GM18868 (cell line): ENCODE measurements at regions not wholly inside any gene's neighbourhood (a gene's known extent, or its start where the extent isn't known, plus 50 kb on each side); places are given as distances from the start of the nearest gene placed in this dataset.

Source experiments
- ATAC-seq: cut with Tn5 transposase; IDR thresholded peaks from one replicate; pipeline ENCODE4 v1.9.1; 2021; ENCODE audit warnings: mild to moderate bottlenecking, moderate library complexity; ENCODE audit not compliant: unreplicated experiment

DNA sequence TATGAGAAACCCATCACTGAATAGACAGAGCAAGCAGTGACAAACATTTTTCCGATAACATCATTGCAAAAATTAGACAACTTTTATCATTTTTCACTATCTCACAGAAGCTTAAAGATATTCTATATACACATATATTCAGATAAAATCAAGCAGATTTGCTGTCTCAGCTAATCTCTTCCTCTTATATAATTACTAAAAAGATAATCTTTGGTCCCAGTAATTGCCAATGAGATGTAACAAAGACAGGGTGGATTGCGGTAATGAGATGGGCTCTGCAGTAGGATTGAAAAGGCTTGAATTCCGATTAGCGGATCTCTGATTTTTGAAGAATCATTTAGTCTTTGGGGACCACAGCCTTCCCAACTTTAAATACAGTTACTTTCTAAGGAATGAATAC lies 63.5 kb downstream of the SYT4 start:
- ATAC-seq, result no peak

DNA sequence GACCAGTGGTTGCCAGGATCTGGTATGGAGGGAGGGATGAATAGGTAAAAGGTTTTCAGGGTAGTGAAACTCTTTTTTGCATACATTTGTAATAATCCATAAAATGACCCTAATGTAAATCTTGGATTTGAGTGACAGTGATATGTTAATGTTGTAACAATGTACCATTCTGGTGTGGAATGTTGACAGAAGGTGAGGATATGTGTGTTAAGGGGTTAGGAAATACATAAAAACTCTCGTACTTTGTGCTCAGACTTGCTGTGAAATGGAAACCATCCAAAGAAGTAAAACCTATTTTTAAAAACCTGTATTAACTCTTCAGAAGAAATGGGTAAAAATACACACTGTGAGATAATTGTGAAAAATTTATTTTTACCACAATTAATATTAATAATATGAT lies 66.2 kb downstream of the SYT4 start:
- ATAC-seq, result no peak

DNA sequence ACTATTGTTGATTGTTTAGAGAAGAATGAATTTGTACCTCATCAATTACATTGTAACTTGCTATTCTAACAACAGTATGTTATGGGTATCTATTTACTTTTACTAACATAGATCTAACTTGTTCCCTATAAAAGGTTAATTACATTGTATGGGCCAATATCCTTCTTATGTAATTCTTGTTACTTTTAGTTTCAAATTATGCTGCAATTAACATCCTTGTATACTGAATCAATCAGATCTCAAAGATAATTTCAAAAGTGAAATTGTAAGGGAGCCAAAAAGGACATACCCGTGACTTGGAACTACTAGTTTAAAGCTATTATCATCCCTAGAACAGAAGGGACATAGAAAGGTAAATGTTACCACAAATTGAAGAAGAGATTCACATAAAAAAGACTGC lies 79.9 kb upstream of the RIT2 start:
- no peak for ATAC-seq

DNA sequence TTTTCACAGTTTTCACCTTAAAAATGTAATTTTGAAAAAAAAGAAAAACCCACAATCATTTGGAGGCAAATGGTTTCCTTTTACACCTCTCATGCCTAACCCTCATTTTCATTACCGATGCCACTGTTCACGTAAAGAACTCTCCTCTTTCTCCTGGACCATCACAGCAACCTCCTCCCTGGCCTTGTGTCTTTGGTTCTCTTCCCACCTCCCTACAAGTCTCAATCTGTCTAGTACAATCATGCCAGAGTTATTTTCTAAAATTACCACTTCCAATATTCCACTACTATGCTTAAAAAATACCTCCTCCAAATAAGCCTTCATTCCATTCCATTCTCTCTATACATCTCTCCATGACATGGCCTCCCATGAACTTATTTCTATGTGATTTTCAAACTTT lies 77.9 kb upstream of the RIT2 start:
- no peak for ATAC-seq

DNA sequence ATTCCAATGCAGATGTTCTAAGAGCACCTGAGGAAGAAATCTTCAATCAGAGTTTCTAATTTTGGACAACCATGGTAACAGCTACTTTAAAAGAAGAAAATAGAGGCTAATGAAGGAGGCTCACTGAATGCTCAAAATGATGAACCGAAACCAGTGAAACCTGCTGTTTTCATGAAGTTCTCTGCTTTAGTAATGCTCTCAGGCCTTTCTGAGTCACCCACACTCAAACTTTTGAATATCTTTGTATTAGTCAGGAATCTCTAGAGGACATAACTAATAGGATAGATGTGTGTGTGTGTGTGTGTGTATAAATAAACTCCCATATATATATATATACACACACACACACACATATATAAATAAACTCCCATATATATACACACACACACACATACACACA lies 76.9 kb upstream of the RIT2 start:
- ATAC-seq, result peak; percentile 94

DNA sequence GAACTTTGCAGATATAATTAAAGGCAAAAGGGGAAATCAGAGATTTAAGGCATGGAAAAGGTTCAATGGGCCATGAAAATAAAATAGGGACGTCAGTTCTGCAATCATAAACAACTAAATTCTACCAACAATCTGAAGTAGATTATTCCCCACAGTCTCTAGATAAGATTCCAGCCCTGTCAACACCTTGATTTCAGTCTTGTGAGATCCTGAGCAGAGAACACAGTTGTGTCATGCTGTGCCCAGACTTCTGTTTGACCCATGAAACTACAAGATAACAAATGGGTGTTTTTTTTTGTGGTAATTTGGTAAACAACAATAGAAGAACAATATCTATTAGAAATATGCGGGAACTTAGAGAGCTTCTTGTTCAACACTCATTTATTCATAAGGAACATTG lies 66.2 kb upstream of the RIT2 start:
- no peak for ATAC-seq

DNA sequence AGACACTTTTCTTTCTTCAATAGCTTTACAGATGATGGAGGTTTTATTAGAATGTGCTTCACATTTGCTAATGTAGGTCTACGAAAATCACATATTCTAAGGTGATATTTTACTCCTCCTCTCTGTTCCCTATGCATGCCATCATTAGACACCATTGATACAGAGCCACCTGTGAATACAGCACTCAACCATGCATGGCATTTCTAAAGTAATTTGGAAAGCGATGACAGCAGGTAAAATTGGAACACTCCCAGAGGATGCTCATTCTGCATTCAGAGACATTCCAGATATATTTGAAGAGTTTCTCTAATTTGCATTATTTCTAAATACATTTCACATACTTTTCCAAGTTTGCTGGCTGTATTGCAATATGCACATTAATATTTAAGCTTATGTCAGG lies 65.3 kb upstream of the RIT2 start:
- no peak for ATAC-seq

DNA sequence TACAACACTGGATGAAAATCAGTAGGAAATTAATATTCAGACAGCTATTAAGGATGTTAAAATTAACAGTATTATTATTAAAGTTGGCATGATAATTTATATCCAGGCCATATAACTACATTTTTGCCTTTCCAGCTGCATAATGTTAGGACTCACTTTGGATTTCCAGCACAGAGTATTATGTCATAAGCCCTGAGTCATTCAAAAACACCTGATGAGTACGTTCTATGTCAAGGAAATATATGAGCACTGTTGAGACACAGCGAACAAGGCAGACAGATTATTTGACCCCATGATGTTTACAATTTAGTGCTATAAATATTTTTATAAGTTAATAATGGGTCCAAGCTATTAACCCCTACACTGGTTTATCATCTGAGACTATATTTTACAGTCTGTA lies 59.8 kb upstream of the RIT2 start:
- no peak for ATAC-seq

DNA sequence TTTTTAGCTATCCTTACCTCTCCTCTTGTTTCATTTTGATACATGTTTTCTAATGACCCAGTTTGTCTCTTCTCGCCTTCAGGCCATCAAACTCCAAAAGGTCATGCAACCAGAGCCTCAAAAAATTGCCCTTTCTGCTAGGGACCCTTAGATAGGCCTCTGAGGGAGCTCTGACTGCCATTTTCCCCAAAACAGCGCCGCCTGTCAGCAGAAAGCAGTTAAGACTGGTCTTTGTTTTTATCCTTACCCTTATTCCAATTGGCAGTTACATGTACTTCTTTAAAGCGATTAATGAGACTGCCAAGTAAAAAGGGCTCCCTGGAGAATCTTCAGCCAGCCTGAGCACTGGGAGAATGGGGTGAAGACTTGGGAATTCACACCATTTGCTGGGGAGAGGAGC lies 55.1 kb upstream of the RIT2 start:
- ATAC-seq, result no peak
